ENCODE measurements at regions not wholly inside any gene's neighbourhood (a gene's known extent, or its start where the extent isn't known, plus 50 kb on each side); places are given as distances from the start of the nearest gene placed in this dataset.

- in situ Hi-C loops (cut with MboI; ENCODE audit: low sequenced_read_pairs) (no loop called here), intact Hi-C loops (cut with micrococcal nuclease) (no loop called here)
- H3K4me1 ChIP-seq (ENCODE audit: control insufficient read depth, insufficient read depth, low read length), result peaks cover 7% of the 10 kb centered on the region; the same call in 1 of the 2 replicates
Measured at GRCh38 chr2:216575465-216575864, 57.8 kb upstream of the IGFBP2 start.

More at GRCh38 chr2:216575465-216575864, 57.8 kb upstream of the IGFBP2 start:
- Histone ChIP-seq H3K56ac (ENCODE audit: extremely low read depth, insufficient read depth, low read length) (no peak overlapping the region), H2AK5ac (ENCODE audit: low read depth, low read length) (no peak overlapping the region), H3K4ac (ENCODE audit: low read depth, low read length) (no peak overlapping the region), H4K8ac (ENCODE audit: low read depth in 2 of 2, low read length in 2 of 2) (no peak overlapping the region), H2BK15ac (ENCODE audit: low read depth, low read length) (0 out of 3 replicates have a peak overlapping the region, but pooled peaks have one; percentile 0), H3K9me1 (ENCODE audit: insufficient read depth, low read length) (peaks cover 7% of the 10 kb centered on the region; the same call in 1 of the 2 replicates), H3K4me2 (ENCODE audit: low read depth, low read length) (no peak overlapping the region), H3K23ac (ENCODE audit: low read depth, low read length) (no peak overlapping the region), H2BK5ac (ENCODE audit: low read depth, low read length, poor library complexity, severe bottlenecking) (no peak overlapping the region), H3K36me3 (ENCODE audit: control insufficient read depth, insufficient read depth, low read length) (no peaks in the 10 kb centered on the region), H2BK20ac (ENCODE audit: low read depth, low read length) (peak overlapping the region; percentile 13; the same call in 1 of the 2 replicates), H3K27ac (ENCODE audit: insufficient read depth, low read length) (no peak overlapping the region), H3K9ac (ENCODE audit: low read depth, low read length) (no peak overlapping the region), H3K18ac (ENCODE audit: low read depth, low read length) (no peak overlapping the region), H2AK9ac (replicated peaks; ENCODE audit: low read depth, low read length, poor library complexity) (no peak overlapping the region), H3K9me3 (ENCODE audit: control insufficient read depth, insufficient read depth, low read length) (no peaks in the 10 kb centered on the region), H4K20me1 (ENCODE audit: insufficient read depth, low read length) (no peaks in the 10 kb centered on the region), H2AFZ (replicated peaks; ENCODE audit: low read length, poor library complexity) (no peak overlapping the region), H3K14ac (replicated peaks; ENCODE audit: low read depth, low read length) (no peak overlapping the region), H3K79me1 (ENCODE audit: low read depth in 1 of 2, low read length in 2 of 2) (no peaks in the 10 kb centered on the region), H4K5ac (ENCODE audit: low read depth, low read length) (no peak overlapping the region), H2BK120ac (ENCODE audit: low read depth, low read length) (no peak overlapping the region), H3K4me3 (ENCODE audit: insufficient read depth, low read depth, low read length) (no peak overlapping the region), H4K91ac (ENCODE audit: insufficient read depth, low read depth, low read length) (no peak overlapping the region), H3K27me3 (ENCODE audit: control insufficient read depth, insufficient read depth, low read length) (no peaks in the 10 kb centered on the region)
- ATAC-seq (ENCODE audit: low read depth), result no peak
- no CpG with 5 or more reads among the region's 1 CpG for WGBS, 2 experiments (ENCODE audit: extremely low coverage in 2 of 2, insufficient read length in 1 of 2)
- BruUV-seq (replicated peaks), result no TSS peak
- dilution Hi-C loops (cut with HindIII; ENCODE audit: low sequenced_read_pairs, unreplicated experiment), result no loop called here
- ChIA-PET CTCF (no interaction called here), POLR2A (ENCODE audit: unreplicated experiment) (no interaction called here)
- peak; percentile 33; the same call in 1 of the 2 replicates for TF ChIP-seq FOS (IDR thresholded peaks at IDR 0.05; ENCODE audit: low read depth, low read length)
- no peak for TF ChIP-seq SMC3 (IDR thresholded peaks at IDR 0.05; ENCODE audit: low read depth, low read length)
- DNase-seq, result no peak
